Ramos (cell line): ENCODE measurements at regions not wholly inside any gene's neighbourhood (a gene's known extent, or its start where the extent isn't known, plus 50 kb on each side); places are given as distances from the start of the nearest gene placed in this dataset.

ENCODE experiments used
- in situ Hi-C: fragments of 300-500 bp; cut with MboI; formaldehyde crosslinking; loops from one replicate; pipeline ENCODE4 v1.14.3; 2022; ENCODE audit warnings: low sequenced_read_pairs; ENCODE audit not compliant: unreplicated experiment

DNA sequence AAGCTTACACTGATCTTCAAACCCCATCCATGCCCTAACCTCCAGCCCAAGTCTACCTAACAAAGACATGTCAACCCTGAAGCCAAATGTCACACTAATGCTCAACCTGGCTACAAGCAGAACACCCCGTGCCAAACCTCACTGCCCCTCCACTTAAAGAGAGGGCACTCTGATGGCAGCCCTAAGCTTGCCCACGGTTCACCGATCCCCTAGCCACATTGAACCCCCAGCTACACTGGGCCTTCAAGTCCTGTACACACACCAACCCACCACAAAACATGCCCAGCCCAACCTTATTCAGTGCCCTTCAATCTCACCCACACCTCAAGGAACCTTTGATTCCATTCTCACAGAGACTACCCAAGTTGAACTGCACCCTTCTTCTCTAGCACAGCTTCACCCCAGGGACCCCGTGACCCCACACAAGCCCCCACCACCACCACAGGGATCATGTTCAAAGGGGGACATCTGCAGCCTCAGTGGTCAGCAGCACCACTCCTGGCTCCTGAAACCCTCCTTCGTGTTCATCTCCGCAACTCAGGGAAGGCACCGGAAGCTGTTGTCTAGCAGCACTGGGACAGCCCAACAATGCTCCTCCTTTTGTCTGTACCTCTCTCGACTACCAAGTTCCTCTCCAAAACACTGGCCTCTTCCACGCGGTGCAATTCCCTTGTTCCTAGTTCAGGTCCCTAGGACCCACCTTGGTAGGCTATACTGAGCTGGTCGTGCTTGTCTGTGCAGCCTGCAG, 218.8 kb downstream of the CYP26B1 start:
- in situ Hi-C loops: loop anchor here (10.0 to 25.0 kb wide), 2 partner anchors 226 to 658 kb away; no protein-coding TSS in a partner anchor

DNA sequence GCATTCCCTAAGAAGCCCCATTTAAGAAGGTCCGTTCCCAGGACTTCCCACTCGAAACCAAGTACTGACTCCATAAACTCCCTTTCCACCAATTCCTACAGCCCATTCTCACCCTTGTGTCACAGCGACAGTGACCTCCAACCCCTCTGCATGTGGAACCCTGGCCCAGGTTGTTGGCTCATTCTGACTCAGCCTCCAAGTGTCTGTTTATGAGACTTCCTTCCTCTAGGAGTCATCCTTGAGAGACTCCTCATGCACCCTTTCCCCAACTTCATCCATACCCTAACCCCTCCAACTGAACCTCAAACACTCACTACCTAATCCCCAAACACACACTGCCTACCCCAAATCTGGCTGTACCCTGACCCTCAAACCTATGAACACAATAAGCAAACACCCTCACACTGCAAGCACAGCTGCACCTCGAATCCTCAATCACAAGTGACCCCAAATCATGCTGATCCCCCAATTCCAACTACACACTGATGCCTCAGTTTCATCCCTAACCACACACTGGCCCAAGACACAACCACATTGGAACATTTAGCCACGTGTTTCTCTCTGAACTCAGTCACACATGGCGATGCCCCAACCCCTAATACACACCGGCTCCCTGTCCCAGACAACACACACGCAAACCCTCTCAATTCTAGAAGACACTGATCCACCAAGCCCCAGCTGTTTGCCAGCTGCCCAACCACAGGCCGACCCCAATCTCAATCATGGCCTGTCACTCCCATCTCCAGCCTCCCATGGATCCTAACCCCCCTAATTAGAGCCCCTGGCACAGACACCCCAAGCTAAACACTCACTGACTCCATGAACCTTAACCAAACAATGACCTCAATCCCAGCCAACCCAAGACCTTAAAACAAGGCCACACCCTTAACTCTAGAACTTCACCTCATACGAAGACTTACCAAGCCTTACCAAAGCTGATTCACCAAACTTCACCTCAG, 219.6 kb downstream of the CYP26B1 start:
- in situ Hi-C loops: loop anchor here (10.0 to 25.0 kb wide), 2 partner anchors 227 to 659 kb away; no protein-coding TSS in a partner anchor

GRCh38 chr2:71926876-71927756, 220.5 kb downstream of the CYP26B1 start:
- in situ Hi-C loops: loop anchor here (10.0 to 25.0 kb wide), 2 partner anchors 228 to 660 kb away; no protein-coding TSS in a partner anchor

GRCh38 chr2:71926089-71926447, 221.6 kb downstream of the CYP26B1 start:
- in situ Hi-C loops: loop anchor here (10.0 to 25.0 kb wide), 2 partner anchors 229 to 661 kb away; no protein-coding TSS in a partner anchor

DNA sequence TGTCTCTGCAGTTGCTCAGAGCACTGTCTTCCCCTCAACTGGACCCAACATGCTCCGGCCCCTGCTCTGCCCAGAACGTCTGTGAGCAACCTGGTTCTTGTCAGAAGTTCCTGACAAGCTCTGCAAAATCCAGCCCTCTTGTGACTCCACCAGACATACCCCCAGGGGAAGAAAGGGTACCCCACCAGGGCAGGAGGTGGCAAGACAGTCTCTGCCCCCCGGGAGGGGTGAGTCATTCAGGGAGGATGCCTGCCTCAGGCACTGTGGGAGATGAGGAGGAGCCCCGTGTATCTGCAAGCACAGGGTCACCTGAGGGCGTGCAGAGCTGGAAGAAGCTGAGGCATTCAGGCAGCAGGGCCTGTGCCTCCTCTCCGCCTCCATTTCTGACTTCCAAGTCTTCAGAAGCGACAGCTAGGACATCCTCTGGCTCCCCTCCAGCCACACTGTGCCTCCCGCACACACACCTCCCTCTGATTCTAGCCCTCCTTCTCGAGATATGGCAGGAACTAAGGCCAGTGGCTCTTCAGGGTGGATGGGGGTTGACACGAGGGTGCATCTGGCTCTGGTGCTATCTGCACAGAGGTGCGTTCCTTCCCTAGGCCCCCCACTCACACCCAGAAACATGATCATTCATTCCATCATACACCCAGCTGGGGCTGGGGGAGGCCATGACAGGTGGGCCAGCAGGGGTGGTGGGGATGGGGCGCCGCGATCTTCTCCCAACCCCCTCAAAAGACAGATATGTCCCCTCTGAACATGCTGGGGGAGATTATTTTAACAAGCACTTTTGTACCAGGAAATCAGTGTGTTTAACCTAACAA, 222.2 kb downstream of the CYP26B1 start:
- in situ Hi-C loops: loop anchor here (10.0 to 25.0 kb wide), 2 partner anchors 229 to 662 kb away; no protein-coding TSS in a partner anchor

DNA sequence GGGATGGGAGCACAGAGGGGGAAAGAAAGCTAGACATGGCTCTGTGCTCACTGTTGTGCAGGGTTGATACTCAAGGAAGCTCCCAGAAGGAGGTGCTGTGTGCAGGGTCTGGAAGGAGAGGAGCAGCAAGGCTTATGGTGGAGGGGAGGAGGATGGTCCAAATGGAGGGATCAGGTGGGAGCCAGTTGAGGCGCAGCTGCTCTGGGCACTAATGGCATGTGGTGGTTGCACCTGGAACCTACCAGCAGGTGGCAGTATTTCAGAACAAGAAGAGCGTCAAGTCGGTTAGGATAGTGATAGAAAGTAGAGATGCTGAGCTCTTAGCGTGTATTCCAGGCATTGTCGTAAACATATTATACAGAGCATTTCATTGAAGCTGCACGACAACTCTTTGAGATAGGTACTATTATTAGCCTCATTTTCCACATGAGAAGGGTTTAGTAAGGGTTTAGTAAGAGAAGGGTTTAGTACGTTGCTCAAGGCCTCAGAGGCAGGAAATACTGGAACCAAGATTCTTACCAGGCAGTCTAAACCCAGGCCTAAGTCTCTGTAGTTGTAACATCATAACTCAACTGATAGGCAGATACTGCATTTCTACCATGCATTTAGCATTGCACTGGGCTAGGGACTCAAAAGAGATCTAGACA, 223.7 kb downstream of the CYP26B1 start:
- in situ Hi-C loops: loop anchor here (10.0 kb wide), 1 partner anchor 231 kb away; no protein-coding TSS in a partner anchor

DNA sequence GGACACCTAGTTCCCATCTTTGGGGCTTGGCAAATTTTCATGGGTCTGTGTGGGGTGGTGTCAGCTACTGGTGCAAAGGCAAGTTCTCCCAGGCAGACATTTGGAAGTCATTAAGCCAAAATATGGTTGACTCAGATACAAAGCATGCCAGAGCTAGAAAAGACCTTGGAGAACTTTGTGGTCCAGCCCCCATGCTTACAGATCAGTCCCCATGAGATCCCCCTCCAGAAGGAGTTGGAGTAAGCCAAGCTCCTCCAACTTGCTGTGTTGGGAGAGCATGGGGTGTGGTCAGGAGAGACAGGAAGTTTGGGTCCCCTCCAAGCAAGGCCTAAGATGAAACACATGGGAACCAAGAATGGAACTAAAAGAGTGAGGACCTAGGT, 224.5 kb downstream of the CYP26B1 start:
- in situ Hi-C loops: loop anchor here (10.0 kb wide), 1 partner anchor 232 kb away; no protein-coding TSS in a partner anchor

DNA sequence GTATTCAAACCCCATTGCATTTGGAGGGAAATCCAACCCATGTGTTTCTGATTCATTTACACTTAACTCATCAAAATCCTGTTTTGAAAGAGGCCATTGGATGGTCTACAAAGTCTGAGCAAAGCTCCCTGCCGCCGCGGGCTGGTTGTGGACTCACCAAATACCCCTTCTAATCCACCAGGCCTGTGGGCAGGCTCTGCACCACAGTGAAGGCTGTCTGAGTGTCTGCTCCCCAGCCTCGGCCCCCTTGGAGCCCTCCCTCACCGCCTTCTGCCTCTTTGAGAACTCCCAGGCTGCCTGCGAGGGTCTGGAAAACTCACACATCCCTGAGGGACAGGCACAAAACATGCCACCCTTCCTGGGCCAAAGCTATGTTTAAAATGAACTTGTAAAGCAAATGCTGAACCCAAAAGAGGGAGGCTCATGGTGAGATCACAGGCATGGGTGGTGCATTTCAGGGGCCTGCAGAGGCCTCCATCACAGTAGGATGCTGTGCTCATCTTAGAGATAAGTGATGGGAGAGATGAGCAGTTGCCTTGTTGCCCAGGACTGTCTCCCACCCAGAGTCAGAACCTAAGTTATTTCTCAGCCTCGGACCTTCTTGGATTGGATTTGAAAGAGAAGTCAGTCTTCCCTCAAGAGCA, 225.0 kb downstream of the CYP26B1 start:
- in situ Hi-C loops: loop anchor here (10.0 kb wide), 1 partner anchor 232 kb away; no protein-coding TSS in a partner anchor

DNA sequence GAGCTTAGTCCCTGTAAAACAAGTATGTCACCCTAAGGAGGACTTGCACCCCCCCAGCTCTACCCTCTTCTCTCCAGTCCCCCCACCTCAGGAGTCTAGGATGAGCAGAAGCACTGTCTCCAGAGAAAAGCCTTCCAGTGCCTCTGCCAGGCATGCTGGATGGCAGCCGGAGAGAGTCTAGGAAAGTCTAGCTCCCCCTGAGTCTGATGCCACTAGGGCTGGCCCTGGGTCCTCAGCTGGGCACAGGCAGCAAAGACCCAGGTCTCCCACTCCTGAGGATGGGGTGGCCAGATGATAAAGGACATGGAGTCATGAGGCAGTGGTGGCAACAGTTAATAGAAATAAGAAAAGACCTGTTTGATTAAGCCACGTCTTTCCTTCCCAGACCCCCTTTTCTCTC, 225.6 kb downstream of the CYP26B1 start:
- in situ Hi-C loops: loop anchor here (10.0 kb wide), 1 partner anchor 233 kb away; no protein-coding TSS in a partner anchor

GRCh38 chr2:71920819-71921218, 226.8 kb downstream of the CYP26B1 start:
- in situ Hi-C loops: loop anchor here (10.0 kb wide), 1 partner anchor 234 kb away; no protein-coding TSS in a partner anchor

- in situ Hi-C loops: loop anchor here (10.0 kb wide), 1 partner anchor 235 kb away; no protein-coding TSS in a partner anchor
Measured at GRCh38 chr2:71919708-71920107, 228.0 kb downstream of the CYP26B1 start.

- in situ Hi-C loops: no loop called here
Measured at GRCh38 chr2:71910277-71910676, 237.4 kb downstream of the CYP26B1 start.

- in situ Hi-C loops: no loop called here
Measured at GRCh38 chr2:71908798-71909197, 238.9 kb downstream of the CYP26B1 start.

GRCh38 chr2:71907503-71907902, 240.2 kb downstream of the CYP26B1 start:
- in situ Hi-C loops: no loop called here

DNA sequence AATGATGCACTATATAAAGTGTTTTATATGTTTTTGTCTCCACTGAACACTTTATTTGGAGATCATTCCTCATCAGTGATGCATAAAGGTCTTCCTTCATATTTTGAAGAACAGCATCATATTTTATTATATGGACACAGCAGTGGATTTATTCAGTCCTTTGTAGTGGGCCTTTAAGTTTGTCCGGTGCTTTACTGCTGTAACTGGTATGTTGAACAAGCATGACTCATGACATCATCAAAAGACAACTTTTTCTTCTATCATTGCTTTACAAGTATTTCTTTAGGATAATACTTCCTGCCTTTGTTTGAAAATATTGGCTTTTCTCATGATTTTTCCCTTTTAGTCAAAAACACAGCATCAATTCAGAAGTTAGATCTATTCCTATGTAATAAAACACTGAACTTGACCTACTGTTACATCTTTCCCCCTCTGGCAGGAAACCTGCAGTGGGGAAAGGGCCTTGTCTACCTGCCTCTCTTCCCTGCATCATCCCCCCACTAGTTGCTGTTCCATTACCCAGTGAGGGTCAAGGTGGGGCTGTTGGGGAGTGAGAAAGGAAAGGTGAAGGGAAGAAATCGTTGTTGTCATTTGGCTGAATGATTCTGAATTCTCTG, 241.2 kb downstream of the CYP26B1 start:
- in situ Hi-C loops: no loop called here

GRCh38 chr2:71905205-71905604, 242.5 kb downstream of the CYP26B1 start:
- in situ Hi-C loops: no loop called here

- in situ Hi-C loops: no loop called here
Measured at GRCh38 chr2:71903841-71904240, 243.8 kb downstream of the CYP26B1 start.
